ENCODE measurements at regions not wholly inside any gene's neighbourhood (a gene's known extent, or its start where the extent isn't known, plus 50 kb on each side); places are given as distances from the start of the nearest gene placed in this dataset.

DNA sequence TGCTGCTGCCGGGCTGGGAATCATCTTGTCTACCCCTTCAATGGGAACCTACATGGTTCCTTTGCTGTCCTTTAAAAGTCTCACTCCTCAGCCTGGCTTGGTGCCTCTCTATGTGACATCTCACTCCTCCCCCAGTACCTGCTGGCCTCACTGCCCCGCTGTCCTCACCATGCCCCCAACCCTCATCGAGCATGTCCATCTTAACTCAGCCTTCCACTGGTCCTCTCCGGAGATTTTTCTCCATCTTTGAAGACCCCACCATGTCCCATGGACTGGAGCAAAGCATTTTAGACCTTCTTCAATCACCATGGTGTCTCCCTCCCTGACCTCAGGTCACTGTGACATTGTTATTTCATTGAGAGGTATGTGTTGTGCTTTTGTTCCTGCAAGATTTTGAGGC is 58.1 kb upstream of the SIX3 start:
- in situ Hi-C loops (cut with HindIII; ENCODE audit: low pct_unique_long_range_greater_than_20kb, low sequenced_read_pairs), result no loop called here
- TF ChIP-seq JUND (IDR thresholded peaks at IDR 0.05; ENCODE audit: low read depth), result no peak
- DNase-seq (ENCODE audit: low read depth in 1 of 2, low spot score in 1 of 2), result no peak

DNA sequence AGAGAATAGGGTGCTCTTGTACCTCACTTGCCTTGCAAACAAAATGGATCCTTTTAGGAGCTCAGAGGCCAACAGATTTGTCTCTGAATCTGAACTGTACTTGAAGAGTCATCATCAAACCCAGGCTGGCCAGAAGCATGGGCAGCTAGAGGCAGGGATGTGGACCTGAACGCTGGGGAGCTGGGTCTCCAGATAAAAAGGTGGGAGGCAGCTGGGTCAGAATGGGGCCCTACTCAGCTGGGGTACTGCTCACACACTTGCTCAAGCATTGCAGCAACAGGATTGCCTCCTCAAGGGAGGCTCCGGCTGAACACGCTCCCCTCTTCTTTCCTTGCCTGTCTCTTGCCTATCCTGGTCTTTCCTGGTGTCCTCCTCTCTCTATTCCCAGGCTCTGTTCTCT is 57.3 kb upstream of the SIX3 start:
- no peak for TF ChIP-seq JUND (IDR thresholded peaks at IDR 0.05; ENCODE audit: low read depth)
- no peak for DNase-seq (ENCODE audit: low read depth in 1 of 2, low spot score in 1 of 2)
- in situ Hi-C loops (cut with HindIII; ENCODE audit: low pct_unique_long_range_greater_than_20kb, low sequenced_read_pairs), result no loop called here

DNA sequence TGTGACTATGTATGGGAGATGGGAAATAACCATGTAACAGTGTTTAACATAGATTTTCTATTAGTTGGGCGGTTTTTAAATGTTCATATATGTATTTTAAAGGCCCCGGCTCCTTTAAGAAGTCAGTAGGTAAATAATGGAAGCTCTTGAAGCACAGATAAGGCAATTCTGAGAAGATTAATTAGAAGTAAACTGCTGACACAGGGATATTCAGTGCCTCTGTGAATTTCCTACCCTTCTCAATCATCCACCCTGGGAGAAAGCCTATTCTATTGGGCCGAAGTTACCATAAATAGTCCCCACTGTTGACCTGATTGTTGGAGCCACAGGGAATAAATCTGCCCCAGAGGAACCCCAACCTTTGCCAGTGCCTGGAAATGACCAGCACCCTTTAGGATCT is 56.8 kb upstream of the SIX3 start:
- in situ Hi-C loops (cut with HindIII; ENCODE audit: low pct_unique_long_range_greater_than_20kb, low sequenced_read_pairs), result no loop called here
- no peak for DNase-seq (ENCODE audit: low read depth in 1 of 2, low spot score in 1 of 2)
- no peak for TF ChIP-seq JUND (IDR thresholded peaks at IDR 0.05; ENCODE audit: low read depth)

DNA sequence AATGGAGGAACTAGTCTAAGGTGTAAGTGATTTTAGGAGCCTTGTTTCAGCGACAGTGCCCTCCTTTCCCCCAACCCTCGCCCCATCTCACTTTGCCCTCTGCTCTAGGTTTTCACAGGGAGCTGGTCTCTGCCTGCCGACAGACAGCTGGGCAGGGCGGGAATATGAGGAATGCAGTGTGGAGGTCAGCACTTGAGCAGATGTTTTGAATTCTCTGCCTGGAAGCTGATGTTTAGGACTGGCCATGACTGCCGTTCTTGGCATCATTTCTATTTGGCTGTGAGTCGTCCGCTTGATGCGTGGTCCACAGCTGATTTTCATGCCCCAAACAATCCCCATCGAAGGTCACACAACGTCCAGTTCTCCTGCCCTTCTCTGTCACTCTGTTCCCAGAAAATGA is 55.1 kb upstream of the SIX3 start:
- in situ Hi-C loops (cut with HindIII; ENCODE audit: low pct_unique_long_range_greater_than_20kb, low sequenced_read_pairs), result no loop called here
- no peak for TF ChIP-seq JUND (IDR thresholded peaks at IDR 0.05; ENCODE audit: low read depth)
- DNase-seq (ENCODE audit: low read depth in 1 of 2, low spot score in 1 of 2), result no peak

DNA sequence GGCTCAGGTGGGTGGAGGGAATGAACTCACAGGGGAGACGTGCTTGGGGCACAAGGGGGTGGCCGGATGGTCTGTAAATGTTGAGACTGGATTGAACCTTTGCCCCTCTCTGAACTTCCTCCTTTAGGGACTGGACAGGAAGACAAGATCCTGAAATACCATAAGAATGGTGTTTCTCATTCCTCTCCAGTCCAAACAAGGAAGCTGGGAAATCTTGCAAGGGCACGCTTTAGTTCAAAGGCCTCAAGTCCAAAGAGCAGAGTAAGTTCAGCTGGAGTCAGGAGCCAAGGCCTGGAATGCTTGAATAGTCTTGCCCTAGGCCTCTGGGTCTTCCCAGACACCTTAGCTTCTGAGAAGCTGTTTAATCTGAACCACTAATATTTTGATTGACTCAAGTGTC is 52.4 kb upstream of the SIX3 start:
- in situ Hi-C loops (cut with HindIII; ENCODE audit: low pct_unique_long_range_greater_than_20kb, low sequenced_read_pairs), result no loop called here
- no peak for DNase-seq (ENCODE audit: low read depth in 1 of 2, low spot score in 1 of 2)
- TF ChIP-seq JUND (IDR thresholded peaks at IDR 0.05; ENCODE audit: low read depth), result no peak
